ENCODE measurements at regions not wholly inside any gene's neighbourhood (a gene's known extent, or its start where the extent isn't known, plus 50 kb on each side); places are given as distances from the start of the nearest gene placed in this dataset.

- H3K36me3 ChIP-seq (ENCODE audit: control insufficient read depth, insufficient read depth, low read length, severe bottlenecking), result no peaks in the 10 kb centered on the region
- no peaks in the 10 kb centered on the region for H3K4me1 ChIP-seq (ENCODE audit: control insufficient read depth, insufficient read depth, low read length)
- H3K27me3 ChIP-seq (replicated peaks; ENCODE audit: control insufficient read depth, insufficient read depth, low read length), result no peaks in the 10 kb centered on the region
- no peak overlapping the region for H3K4me3 ChIP-seq (ENCODE audit: low read length)
- H3K9ac ChIP-seq (ENCODE audit: low read length), result no peak overlapping the region
- DNase-seq (ENCODE audit: low read depth), result no peak
- peaks cover 6% of the 10 kb centered on the region for H3K9me3 ChIP-seq (ENCODE audit: control insufficient read depth, low read length)
Measured at GRCh38 chr6:120157873-120158272, 808.3 kb upstream of the MAN1A1 start.

GRCh38 chr6:120147071-120147871 is 797.7 kb upstream of the MAN1A1 start:
- H3K9ac ChIP-seq (ENCODE audit: low read length), result no peak overlapping the region
- DNase-seq (ENCODE audit: low read depth), result no peak
- H3K9me3 ChIP-seq (ENCODE audit: control insufficient read depth, low read length), result peaks cover 13% of the 10 kb centered on the region
- H3K27me3 ChIP-seq (replicated peaks; ENCODE audit: control insufficient read depth, insufficient read depth, low read length), result no peaks in the 10 kb centered on the region
- no peaks in the 10 kb centered on the region for H3K4me1 ChIP-seq (ENCODE audit: control insufficient read depth, insufficient read depth, low read length)
- H3K36me3 ChIP-seq (ENCODE audit: control insufficient read depth, insufficient read depth, low read length, severe bottlenecking), result no peaks in the 10 kb centered on the region
- no peak overlapping the region for H3K4me3 ChIP-seq (ENCODE audit: low read length)

GRCh38 chr6:120141601-120142000 is 792.0 kb upstream of the MAN1A1 start:
- Histone ChIP-seq H3K27me3 (replicated peaks; ENCODE audit: control insufficient read depth, insufficient read depth, low read length) (no peaks in the 10 kb centered on the region), H3K9me3 (ENCODE audit: control insufficient read depth, low read length) (no peaks in the 10 kb centered on the region), H3K36me3 (ENCODE audit: control insufficient read depth, insufficient read depth, low read length, severe bottlenecking) (no peaks in the 10 kb centered on the region), H3K4me1 (ENCODE audit: control insufficient read depth, insufficient read depth, low read length) (no peaks in the 10 kb centered on the region), H3K4me3 (ENCODE audit: low read length) (no peak overlapping the region), H3K9ac (ENCODE audit: low read length) (no peak overlapping the region)
- no peak for DNase-seq (ENCODE audit: low read depth)

- H3K4me1 ChIP-seq (ENCODE audit: control insufficient read depth, insufficient read depth, low read length), result no peaks in the 10 kb centered on the region
- no peaks in the 10 kb centered on the region for H3K36me3 ChIP-seq (ENCODE audit: control insufficient read depth, insufficient read depth, low read length, severe bottlenecking)
- no peak overlapping the region for H3K4me3 ChIP-seq (ENCODE audit: low read length)
- no peaks in the 10 kb centered on the region for H3K27me3 ChIP-seq (replicated peaks; ENCODE audit: control insufficient read depth, insufficient read depth, low read length)
- H3K9me3 ChIP-seq (ENCODE audit: control insufficient read depth, low read length), result no peaks in the 10 kb centered on the region
- no peak for DNase-seq (ENCODE audit: low read depth)
- no peak overlapping the region for H3K9ac ChIP-seq (ENCODE audit: low read length)
Measured at GRCh38 chr6:120137492-120137891, 787.9 kb upstream of the MAN1A1 start.

GRCh38 chr6:120129228-120129627 is 779.7 kb upstream of the MAN1A1 start:
- Histone ChIP-seq H3K4me3 (ENCODE audit: low read length) (no peak overlapping the region), H3K27me3 (replicated peaks; ENCODE audit: control insufficient read depth, insufficient read depth, low read length) (no peaks in the 10 kb centered on the region), H3K4me1 (ENCODE audit: control insufficient read depth, insufficient read depth, low read length) (no peaks in the 10 kb centered on the region), H3K36me3 (ENCODE audit: control insufficient read depth, insufficient read depth, low read length, severe bottlenecking) (no peaks in the 10 kb centered on the region), H3K9ac (ENCODE audit: low read length) (no peak overlapping the region), H3K9me3 (ENCODE audit: control insufficient read depth, low read length) (peaks cover 15% of the 10 kb centered on the region)
- no peak for DNase-seq (ENCODE audit: low read depth)

GRCh38 chr6:120122401-120122800 is 772.8 kb upstream of the MAN1A1 start:
- H3K9ac ChIP-seq (ENCODE audit: low read length), result no peak overlapping the region
- H3K4me1 ChIP-seq (ENCODE audit: control insufficient read depth, insufficient read depth, low read length), result no peaks in the 10 kb centered on the region
- DNase-seq (ENCODE audit: low read depth), result no peak
- no peak overlapping the region for H3K4me3 ChIP-seq (ENCODE audit: low read length)
- H3K36me3 ChIP-seq (ENCODE audit: control insufficient read depth, insufficient read depth, low read length, severe bottlenecking), result no peaks in the 10 kb centered on the region
- H3K9me3 ChIP-seq (ENCODE audit: control insufficient read depth, low read length), result no peaks in the 10 kb centered on the region
- no peaks in the 10 kb centered on the region for H3K27me3 ChIP-seq (replicated peaks; ENCODE audit: control insufficient read depth, insufficient read depth, low read length)

GRCh38 chr6:120116343-120116742 is 766.8 kb upstream of the MAN1A1 start:
- Histone ChIP-seq H3K36me3 (ENCODE audit: control insufficient read depth, insufficient read depth, low read length, severe bottlenecking) (no peaks in the 10 kb centered on the region), H3K4me1 (ENCODE audit: control insufficient read depth, insufficient read depth, low read length) (no peaks in the 10 kb centered on the region), H3K27me3 (replicated peaks; ENCODE audit: control insufficient read depth, insufficient read depth, low read length) (no peaks in the 10 kb centered on the region), H3K4me3 (ENCODE audit: low read length) (no peak overlapping the region), H3K9ac (ENCODE audit: low read length) (no peak overlapping the region), H3K9me3 (ENCODE audit: control insufficient read depth, low read length) (no peaks in the 10 kb centered on the region)
- no peak for DNase-seq (ENCODE audit: low read depth)

GRCh38 chr6:120112980-120113379 is 763.4 kb upstream of the MAN1A1 start:
- H3K4me3 ChIP-seq (ENCODE audit: low read length), result no peak overlapping the region
- H3K36me3 ChIP-seq (ENCODE audit: control insufficient read depth, insufficient read depth, low read length, severe bottlenecking), result no peaks in the 10 kb centered on the region
- DNase-seq (ENCODE audit: low read depth), result no peak
- no peak overlapping the region for H3K9ac ChIP-seq (ENCODE audit: low read length)
- no peaks in the 10 kb centered on the region for H3K4me1 ChIP-seq (ENCODE audit: control insufficient read depth, insufficient read depth, low read length)
- no peaks in the 10 kb centered on the region for H3K27me3 ChIP-seq (replicated peaks; ENCODE audit: control insufficient read depth, insufficient read depth, low read length)
- no peaks in the 10 kb centered on the region for H3K9me3 ChIP-seq (ENCODE audit: control insufficient read depth, low read length)

GRCh38 chr6:120111001-120111400 is 761.4 kb upstream of the MAN1A1 start:
- H3K27me3 ChIP-seq (replicated peaks; ENCODE audit: control insufficient read depth, insufficient read depth, low read length), result no peaks in the 10 kb centered on the region
- peaks cover 3% of the 10 kb centered on the region for H3K9me3 ChIP-seq (ENCODE audit: control insufficient read depth, low read length)
- H3K4me3 ChIP-seq (ENCODE audit: low read length), result no peak overlapping the region
- H3K36me3 ChIP-seq (ENCODE audit: control insufficient read depth, insufficient read depth, low read length, severe bottlenecking), result no peaks in the 10 kb centered on the region
- no peak for DNase-seq (ENCODE audit: low read depth)
- H3K9ac ChIP-seq (ENCODE audit: low read length), result no peak overlapping the region
- H3K4me1 ChIP-seq (ENCODE audit: control insufficient read depth, insufficient read depth, low read length), result no peaks in the 10 kb centered on the region

- Histone ChIP-seq H3K27me3 (replicated peaks; ENCODE audit: control insufficient read depth, insufficient read depth, low read length) (no peaks in the 10 kb centered on the region), H3K9me3 (ENCODE audit: control insufficient read depth, low read length) (peaks cover 3% of the 10 kb centered on the region), H3K36me3 (ENCODE audit: control insufficient read depth, insufficient read depth, low read length, severe bottlenecking) (no peaks in the 10 kb centered on the region), H3K9ac (ENCODE audit: low read length) (no peak overlapping the region), H3K4me3 (ENCODE audit: low read length) (no peak overlapping the region), H3K4me1 (ENCODE audit: control insufficient read depth, insufficient read depth, low read length) (no peaks in the 10 kb centered on the region)
- no peak for DNase-seq (ENCODE audit: low read depth)
Measured at GRCh38 chr6:120108061-120108795, 758.7 kb upstream of the MAN1A1 start.

GRCh38 chr6:120103618-120104017 is 754.1 kb upstream of the MAN1A1 start:
- no peaks in the 10 kb centered on the region for H3K27me3 ChIP-seq (replicated peaks; ENCODE audit: control insufficient read depth, insufficient read depth, low read length)
- no peaks in the 10 kb centered on the region for H3K4me1 ChIP-seq (ENCODE audit: control insufficient read depth, insufficient read depth, low read length)
- H3K9ac ChIP-seq (ENCODE audit: low read length), result no peak overlapping the region
- H3K36me3 ChIP-seq (ENCODE audit: control insufficient read depth, insufficient read depth, low read length, severe bottlenecking), result no peaks in the 10 kb centered on the region
- no peak for DNase-seq (ENCODE audit: low read depth)
- peaks cover 3% of the 10 kb centered on the region for H3K9me3 ChIP-seq (ENCODE audit: control insufficient read depth, low read length)
- H3K4me3 ChIP-seq (ENCODE audit: low read length), result no peak overlapping the region

Data from adipocyte (in vitro differentiated cells).